ENCODE measurements at regions not wholly inside any gene's neighbourhood (a gene's known extent, or its start where the extent isn't known, plus 50 kb on each side); places are given as distances from the start of the nearest gene placed in this dataset.

DNA sequence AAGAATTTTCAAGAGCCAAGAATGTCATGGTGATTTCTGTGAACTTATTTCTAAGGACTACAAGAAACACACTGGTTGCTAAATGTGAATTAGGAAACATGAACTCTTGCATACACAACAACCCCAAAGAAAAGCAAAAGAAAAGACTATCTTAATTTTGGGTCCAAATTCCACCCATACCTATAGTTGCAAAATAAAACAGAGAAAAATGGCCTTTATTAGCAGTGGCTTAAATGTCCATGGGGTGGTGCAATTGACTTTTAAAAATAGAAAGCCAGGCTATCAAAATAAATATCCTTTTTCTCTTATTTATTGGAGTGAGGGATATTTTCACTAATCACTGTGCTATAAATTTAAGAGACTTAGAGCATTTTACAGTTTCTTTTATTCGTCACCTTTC is 80.9 kb upstream of the DPYD start:
- TF ChIP-seq ZNF138 (tag by site-specific recombination; IDR thresholded peaks at IDR 0.05; ENCODE audit: borderline replicate concordance) (no peak), MYNN (tag by site-specific recombination; IDR thresholded peaks at IDR 0.05; ENCODE audit: borderline replicate concordance) (no peak), ZNF510 (tag by site-specific recombination; IDR thresholded peaks at IDR 0.05; ENCODE audit: insufficient replicate concordance) (no peak), ZBTB1 (tag by site-specific recombination; IDR thresholded peaks at IDR 0.05) (no peak), RBAK (tag by site-specific recombination; IDR thresholded peaks at IDR 0.05) (no peak), ZNF623 (tag by site-specific recombination; IDR thresholded peaks at IDR 0.05) (no peak), ZNF140 (tag by site-specific recombination; IDR thresholded peaks at IDR 0.05) (no peak), ZFP3 (tag by site-specific recombination; IDR thresholded peaks at IDR 0.05; ENCODE audit: low read depth) (no peak), YY1 (tag by site-specific recombination; IDR thresholded peaks at IDR 0.05) (no peak)
- TF ChIP-seq, protein P1, sequence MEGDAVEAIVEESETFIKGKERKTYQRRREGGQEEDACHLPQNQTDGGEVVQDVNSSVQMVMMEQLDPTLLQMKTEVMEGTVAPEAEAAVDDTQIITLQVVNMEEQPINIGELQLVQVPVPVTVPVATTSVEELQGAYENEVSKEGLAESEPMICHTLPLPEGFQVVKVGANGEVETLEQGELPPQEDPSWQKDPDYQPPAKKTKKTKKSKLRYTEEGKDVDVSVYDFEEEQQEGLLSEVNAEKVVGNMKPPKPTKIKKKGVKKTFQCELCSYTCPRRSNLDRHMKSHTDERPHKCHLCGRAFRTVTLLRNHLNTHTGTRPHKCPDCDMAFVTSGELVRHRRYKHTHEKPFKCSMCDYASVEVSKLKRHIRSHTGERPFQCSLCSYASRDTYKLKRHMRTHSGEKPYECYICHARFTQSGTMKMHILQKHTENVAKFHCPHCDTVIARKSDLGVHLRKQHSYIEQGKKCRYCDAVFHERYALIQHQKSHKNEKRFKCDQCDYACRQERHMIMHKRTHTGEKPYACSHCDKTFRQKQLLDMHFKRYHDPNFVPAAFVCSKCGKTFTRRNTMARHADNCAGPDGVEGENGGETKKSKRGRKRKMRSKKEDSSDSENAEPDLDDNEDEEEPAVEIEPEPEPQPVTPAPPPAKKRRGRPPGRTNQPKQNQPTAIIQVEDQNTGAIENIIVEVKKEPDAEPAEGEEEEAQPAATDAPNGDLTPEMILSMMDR (tag by site-specific recombination; IDR thresholded peaks at IDR 0.05), result no peak
- TF ChIP-seq, protein P2, sequence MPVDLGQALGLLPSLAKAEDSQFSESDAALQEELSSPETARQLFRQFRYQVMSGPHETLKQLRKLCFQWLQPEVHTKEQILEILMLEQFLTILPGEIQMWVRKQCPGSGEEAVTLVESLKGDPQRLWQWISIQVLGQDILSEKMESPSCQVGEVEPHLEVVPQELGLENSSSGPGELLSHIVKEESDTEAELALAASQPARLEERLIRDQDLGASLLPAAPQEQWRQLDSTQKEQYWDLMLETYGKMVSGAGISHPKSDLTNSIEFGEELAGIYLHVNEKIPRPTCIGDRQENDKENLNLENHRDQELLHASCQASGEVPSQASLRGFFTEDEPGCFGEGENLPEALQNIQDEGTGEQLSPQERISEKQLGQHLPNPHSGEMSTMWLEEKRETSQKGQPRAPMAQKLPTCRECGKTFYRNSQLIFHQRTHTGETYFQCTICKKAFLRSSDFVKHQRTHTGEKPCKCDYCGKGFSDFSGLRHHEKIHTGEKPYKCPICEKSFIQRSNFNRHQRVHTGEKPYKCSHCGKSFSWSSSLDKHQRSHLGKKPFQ (tag by site-specific recombination; IDR thresholded peaks at IDR 0.05), result no peak
- TF ChIP-seq, protein P3, sequence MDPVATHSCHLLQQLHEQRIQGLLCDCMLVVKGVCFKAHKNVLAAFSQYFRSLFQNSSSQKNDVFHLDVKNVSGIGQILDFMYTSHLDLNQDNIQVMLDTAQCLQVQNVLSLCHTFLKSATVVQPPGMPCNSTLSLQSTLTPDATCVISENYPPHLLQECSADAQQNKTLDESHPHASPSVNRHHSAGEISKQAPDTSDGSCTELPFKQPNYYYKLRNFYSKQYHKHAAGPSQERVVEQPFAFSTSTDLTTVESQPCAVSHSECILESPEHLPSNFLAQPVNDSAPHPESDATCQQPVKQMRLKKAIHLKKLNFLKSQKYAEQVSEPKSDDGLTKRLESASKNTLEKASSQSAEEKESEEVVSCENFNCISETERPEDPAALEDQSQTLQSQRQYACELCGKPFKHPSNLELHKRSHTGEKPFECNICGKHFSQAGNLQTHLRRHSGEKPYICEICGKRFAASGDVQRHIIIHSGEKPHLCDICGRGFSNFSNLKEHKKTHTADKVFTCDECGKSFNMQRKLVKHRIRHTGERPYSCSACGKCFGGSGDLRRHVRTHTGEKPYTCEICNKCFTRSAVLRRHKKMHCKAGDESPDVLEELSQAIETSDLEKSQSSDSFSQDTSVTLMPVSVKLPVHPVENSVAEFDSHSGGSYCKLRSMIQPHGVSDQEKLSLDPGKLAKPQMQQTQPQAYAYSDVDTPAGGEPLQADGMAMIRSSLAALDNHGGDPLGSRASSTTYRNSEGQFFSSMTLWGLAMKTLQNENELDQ (tag by site-specific recombination; IDR thresholded peaks at IDR 0.05; ENCODE audit: low read depth), result no peak
- TF ChIP-seq, protein P4, sequence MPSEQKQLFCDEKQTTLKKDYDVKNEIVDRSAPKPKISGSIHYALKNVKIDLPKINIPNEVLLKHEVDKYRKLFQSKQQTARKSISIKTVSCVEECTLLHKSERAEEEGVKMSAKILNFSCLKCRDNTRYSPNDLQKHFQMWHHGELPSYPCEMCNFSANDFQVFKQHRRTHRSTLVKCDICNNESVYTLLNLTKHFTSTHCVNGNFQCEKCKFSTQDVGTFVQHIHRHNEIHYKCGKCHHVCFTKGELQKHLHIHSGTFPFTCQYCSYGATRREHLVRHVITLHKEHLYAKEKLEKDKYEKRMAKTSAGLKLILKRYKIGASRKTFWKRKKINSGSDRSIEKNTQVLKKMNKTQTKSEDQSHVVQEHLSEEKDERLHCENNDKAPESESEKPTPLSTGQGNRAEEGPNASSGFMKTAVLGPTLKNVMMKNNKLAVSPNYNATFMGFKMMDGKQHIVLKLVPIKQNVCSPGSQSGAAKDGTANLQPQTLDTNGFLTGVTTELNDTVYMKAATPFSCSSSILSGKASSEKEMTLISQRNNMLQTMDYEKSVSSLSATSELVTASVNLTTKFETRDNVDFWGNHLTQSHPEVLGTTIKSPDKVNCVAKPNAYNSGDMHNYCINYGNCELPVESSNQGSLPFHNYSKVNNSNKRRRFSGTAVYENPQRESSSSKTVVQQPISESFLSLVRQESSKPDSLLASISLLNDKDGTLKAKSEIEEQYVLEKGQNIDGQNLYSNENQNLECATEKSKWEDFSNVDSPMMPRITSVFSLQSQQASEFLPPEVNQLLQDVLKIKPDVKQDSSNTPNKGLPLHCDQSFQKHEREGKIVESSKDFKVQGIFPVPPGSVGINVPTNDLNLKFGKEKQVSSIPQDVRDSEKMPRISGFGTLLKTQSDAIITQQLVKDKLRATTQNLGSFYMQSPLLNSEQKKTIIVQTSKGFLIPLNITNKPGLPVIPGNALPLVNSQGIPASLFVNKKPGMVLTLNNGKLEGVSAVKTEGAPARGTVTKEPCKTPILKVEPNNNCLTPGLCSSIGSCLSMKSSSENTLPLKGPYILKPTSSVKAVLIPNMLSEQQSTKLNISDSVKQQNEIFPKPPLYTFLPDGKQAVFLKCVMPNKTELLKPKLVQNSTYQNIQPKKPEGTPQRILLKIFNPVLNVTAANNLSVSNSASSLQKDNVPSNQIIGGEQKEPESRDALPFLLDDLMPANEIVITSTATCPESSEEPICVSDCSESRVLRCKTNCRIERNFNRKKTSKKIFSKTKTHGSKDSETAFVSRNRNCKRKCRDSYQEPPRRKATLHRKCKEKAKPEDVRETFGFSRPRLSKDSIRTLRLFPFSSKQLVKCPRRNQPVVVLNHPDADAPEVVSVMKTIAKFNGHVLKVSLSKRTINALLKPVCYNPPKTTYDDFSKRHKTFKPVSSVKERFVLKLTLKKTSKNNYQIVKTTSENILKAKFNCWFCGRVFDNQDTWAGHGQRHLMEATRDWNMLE (tag by site-specific recombination; conservative IDR thresholded peaks at IDR 0.05; ENCODE audit: low read depth), result no peak
